GM10248 (cell line): ENCODE measurements at regions not wholly inside any gene's neighbourhood (a gene's known extent, or its start where the extent isn't known, plus 50 kb on each side); places are given as distances from the start of the nearest gene placed in this dataset.

Experiments used
- CTCF ChIA-PET: fragments of 300-600 bp; sonication (Branson Sonifier 250); formaldehyde crosslinking; extraction: SDS; loops from one replicate; lab custom pipeline; 2021; ENCODE audit warnings: antibody characterized with exemption; lab: Yijun Ruan, JAX
- POLR2A ChIA-PET: fragments of 350-650 bp; sonication (Branson Sonifier 250); formaldehyde crosslinking; extraction: SDS; loops from one replicate; lab custom pipeline; 2020; ENCODE audit warnings: antibody characterized with exemption; lab: Yijun Ruan, JAX
- DNase-seq: peaks from one replicate; pipeline ENCODE4 v3.0.0; 2012; ENCODE audit errors: extremely low spot score
- CTCF ChIP-seq: IDR thresholded peaks from 2 replicates; pipeline ENCODE4 v1.5.1; 2012; ENCODE audit warnings: mild to moderate bottlenecking, low read depth; ENCODE audit errors: extremely low read depth, missing control alignments, control extremely low read depth

GRCh38 chr4:58602022-58602421 lies 1491.8 kb upstream of the IGFBP7 start:
- CTCF ChIA-PET = no interaction called here
- DNase-seq = no peak
- no peak for TF ChIP-seq CTCF
- POLR2A ChIA-PET = no interaction called here

- POLR2A ChIA-PET = no interaction called here
- TF ChIP-seq CTCF = no peak
- DNase-seq = no peak
- CTCF ChIA-PET = no interaction called here
Measured at GRCh38 chr4:58600290-58600689, 1490.1 kb upstream of the IGFBP7 start.

DNA sequence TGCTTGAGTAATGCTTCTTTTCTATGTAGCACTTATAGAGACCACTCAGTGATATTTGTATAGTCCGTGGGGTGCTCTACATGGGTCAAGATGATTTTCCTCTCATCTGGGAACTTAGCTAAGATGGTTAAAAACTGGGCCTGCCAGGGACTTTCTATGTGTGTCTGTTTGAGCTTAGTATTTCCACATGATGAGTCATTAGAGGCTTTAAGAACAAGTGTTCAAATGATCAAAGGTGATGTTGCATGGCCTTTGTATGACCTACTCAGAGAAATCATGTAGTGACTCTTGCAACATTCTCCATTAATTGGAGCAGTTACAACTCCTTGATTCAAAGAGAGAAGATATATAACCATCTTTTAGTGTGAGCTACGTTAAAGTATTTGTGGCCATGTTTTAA lies 1480.5 kb upstream of the IGFBP7 start:
- POLR2A ChIA-PET = no interaction called here
- CTCF ChIA-PET = no interaction called here
- no peak for DNase-seq
- no peak for TF ChIP-seq CTCF

- ChIA-PET POLR2A (no interaction called here), CTCF (interaction anchor here (0.9 kb wide), 1 partner anchor 14 kb away, joined by 3 read pairs; no protein-coding TSS in a partner anchor)
- no peak for TF ChIP-seq CTCF
- DNase-seq = no peak
Measured at GRCh38 chr4:58587856-58588255, 1477.7 kb upstream of the IGFBP7 start.

DNA sequence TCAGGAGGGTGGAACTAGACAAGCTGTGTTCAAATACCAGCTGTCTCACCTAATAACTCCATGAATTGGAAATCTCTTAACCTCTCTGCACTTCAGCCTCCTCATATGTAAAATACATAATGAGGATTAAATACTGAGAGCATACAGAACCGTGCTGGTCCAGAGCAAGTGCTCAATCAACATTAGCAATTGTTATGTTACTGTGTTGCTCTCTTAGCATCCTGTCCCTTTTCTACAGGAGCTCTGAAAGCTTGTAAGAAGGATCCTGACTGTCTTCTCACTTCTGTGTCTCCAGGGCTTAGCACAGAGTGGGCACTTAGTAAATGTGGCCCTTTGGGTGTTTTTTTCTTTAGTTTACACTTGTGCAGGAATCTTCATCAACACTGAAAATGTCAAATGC lies 1456.1 kb upstream of the IGFBP7 start:
- POLR2A ChIA-PET = no interaction called here
- TF ChIP-seq CTCF = no peak
- CTCF ChIA-PET = no interaction called here
- DNase-seq = no peak

DNA sequence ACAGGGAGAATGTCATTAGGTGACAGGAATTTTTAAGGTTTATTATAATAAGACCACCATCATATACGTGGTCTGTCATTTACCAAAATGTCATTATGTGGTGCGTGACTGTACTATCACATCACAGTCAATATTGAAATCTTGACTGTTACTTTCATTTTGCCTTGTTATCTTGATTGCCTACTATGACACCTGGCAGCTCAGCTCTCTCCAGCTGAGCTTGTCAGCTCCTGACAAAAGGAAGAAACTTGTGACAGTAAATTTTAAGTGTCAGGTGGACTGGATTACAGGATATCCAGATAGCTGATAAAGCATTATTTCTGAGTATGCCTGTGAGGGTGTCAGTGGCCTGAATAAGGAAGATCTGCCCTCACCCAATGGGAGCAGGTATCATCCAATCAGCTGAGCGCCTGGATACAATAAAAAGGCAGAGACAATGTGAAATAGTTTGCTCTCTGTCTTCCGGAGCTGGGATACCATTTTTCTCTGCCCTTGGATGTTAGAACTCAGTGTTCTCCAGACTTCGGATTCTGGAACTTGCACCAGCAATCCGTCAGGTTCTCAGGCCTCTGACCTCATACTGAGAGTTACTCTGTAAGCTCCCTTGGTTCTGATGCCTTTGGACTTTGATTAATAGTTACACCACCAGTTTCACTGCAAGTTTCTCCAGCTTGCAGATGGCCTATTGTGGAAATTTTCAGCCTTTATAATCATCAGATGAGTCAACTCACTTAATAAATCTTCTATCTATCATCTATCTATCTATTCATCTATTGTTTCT lies 1454.7 kb upstream of the IGFBP7 start:
- no peak for DNase-seq
- ChIA-PET POLR2A (no interaction called here), CTCF (no interaction called here)
- TF ChIP-seq CTCF = no peak
